NOMO-1 treated with dmso at 0.1 percent for 144 hours (cell line): ENCODE measurements at regions not wholly inside any gene's neighbourhood (a gene's known extent, or its start where the extent isn't known, plus 50 kb on each side); places are given as distances from the start of the nearest gene placed in this dataset.

Experiments
- DNase-seq: peaks from one replicate; lab custom pipeline; 2025; ENCODE audit not compliant: unreplicated experiment; lab: John Stamatoyannopoulos, UW

DNA sequence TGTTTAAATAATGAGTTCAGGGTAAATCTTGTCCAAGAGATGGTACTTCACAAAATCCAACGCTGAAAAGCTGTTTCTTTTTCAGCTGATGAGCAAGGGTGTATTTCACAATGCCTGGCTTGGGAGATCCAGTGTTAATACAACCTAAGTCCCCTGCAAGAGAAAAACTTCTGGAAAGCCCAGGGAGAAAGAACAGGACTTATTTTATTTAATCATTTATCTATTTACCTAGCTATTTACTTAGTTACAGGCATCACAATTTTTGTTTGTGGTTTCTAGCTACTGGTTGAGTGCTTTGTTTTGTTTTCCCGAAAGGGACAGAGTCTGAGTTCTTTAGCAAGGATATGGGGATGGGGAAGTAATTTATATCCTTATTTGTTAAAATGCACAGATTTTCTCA, 598.2 kb upstream of the SYT4 start:
- DNase-seq = no peak

DNA sequence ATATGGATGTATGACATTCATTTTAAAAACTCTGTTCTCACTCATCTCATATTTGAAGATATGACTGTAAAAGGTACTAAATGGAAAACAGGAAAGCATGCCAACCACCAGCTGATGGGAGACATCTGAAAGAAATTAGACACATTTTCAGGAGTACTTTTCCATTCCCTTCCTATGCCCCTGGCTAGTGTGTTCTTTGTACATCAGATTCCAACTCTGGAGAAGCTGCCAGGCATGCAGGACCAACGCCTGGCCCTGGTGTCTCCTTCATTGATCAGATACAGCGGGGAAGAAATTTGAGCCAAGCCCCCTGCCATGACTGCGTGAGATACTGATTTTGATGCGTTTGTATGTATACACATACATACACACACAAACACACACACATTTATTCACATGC, 599.0 kb upstream of the SYT4 start:
- no peak for DNase-seq

DNA sequence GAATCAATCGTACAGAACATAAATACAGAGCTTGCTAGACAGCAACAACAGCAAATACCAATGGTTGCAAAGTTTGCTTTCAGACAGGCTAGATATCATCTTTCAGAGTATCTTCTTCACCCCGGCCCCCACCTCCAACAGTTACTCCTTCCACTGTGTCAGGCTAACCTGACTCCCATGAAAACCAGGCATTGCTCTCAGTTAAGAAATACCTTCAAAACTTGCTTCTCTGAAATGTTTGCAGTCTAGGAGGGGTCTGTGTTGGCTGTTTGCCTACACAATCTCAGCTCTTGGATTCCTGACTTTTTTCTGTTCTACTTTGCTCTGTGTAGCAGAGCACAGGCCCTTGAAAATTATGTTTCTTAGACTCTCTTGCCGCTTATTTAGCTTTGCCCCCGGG, 599.5 kb upstream of the SYT4 start:
- DNase-seq = no peak

DNA sequence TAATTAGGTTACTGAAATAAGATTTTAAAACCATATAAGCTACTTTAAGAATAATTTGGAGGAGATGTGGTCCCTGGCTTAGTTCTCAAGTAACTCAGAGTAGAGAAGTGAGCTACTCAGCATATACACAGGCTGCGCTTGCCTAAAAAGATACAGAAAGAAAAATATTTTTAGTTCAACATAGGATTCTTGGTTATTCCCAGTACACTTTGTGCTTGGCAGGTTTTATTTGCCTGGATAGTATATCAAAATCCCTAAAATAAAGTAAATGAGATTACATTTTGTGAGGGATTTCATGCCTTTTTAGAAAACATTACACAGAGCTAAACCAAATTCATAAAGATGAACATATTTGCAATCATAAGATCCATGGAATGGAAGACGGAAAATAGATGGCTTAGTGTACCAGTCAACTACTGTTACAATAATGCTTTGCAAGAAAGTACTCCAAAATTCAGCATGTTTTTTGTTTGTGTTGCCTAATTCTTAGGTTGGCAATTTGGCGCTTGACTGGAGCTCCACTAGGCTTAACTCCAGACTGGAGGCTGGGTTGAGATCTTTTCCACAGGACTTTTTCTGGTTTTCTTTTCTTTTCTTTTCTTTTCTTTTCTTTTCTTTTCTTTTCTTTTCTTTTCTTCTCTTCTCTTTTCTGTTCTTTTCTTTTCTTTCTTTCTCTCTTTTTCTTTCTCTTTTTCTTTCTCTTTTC, 600.5 kb upstream of the SYT4 start:
- DNase-seq = no peak

DNA sequence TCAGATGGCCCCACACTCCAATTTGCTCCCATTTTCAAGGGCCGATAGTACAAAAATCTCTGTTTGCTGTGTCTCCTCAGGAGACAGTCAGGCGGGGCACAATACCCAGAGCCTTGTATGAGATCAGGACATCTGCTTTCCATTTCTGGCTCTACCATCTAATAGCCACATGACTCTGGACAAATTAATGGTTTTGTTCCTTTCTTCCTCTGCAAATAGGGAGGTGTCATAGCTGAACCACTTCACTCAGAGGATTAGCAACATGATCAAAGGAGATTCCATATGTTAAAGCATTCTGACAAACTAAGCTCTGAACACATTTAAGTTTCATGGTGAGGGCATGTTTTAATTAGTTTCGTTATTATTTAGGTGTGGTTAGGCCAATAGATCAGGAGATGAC, 602.1 kb upstream of the SYT4 start:
- DNase-seq = no peak

DNA sequence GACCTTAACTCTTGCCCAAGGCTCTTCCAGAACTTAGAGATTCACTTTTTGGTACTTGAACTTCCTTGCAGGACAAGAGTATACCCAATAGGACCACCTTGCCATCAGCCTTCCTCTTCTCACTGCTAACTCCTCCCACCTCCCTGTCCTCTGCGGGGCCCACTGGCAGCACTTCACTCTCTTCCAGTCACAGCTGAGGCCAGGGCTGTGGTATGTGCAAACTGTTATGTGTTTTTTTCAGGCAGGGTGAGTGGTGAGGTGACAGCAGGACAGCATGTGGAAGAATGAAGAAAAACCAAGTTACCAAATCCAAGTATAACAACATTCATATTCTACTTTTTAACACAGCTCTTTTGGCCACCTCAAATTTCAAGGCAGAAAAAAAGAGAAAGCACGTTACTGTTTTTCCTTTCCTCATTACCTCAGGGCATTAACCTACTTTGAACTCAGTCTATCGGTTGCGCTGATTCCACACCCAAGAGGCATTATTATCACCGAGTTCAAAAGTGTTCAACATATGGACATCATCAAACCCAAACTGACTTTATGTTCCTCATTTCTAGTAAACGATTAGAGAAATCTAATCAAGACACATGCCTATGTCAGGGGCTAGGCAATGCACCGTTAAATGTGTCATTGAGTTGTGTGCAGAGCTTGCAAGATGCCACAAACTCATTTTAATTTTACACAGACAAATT, 605.2 kb upstream of the SYT4 start:
- DNase-seq = no peak

DNA sequence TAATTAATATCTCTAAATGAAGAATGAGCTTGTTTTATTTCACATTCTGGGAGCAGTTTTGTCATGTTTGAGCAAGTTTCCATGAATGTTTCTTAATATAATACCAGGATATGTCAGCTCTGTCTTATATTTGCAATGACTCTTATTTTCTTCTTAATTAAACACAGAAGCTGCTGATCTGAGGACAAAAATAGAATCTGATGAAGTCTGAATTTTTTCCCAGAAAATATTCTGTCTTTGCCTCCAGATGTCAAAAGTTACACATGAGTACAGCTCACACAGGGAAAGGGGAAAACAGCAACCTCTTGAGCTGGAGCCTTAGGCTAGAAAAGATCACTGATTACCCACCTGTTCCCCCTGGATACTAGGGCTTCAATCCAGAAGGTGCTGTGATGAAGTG, 606.6 kb upstream of the SYT4 start:
- DNase-seq = no peak

DNA sequence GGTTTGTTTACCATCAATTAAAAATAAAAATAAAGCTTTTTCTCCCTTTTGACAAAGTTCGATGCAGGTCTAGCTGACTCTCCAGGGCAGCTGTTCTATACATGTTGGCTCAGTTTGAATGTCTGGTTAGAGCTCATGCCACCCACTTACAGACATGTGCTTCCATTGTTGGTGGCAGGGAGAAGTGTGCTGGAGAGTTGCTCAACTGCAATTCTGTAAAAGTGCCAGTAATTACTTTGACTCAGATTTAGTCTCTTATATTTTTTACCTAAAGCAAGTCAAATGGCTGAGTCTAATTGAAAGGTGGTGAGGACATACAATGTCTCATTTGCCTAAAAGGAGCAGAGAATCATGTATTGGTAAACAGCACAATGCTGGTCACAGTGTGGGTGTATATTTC, 609.1 kb upstream of the SYT4 start:
- DNase-seq = no peak

DNA sequence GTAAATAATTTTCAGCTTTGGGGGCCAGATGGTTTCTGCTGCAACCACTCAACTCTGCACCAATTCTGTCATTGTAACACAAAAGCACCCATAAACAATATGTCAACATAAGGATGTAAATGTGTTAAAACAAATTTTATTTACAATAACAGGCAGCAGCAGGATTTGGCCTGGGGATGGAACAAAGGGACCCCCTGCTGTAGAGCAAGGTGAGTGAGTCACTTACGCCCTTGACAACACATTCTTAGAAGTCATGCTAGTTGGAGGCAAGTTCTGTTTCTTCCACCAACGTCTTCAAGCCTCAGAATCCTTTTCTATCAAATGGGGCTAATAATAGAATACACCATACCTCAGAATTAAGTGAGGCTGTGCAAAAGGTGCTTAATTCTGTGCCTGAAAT, 610.2 kb upstream of the SYT4 start:
- no peak for DNase-seq

DNA sequence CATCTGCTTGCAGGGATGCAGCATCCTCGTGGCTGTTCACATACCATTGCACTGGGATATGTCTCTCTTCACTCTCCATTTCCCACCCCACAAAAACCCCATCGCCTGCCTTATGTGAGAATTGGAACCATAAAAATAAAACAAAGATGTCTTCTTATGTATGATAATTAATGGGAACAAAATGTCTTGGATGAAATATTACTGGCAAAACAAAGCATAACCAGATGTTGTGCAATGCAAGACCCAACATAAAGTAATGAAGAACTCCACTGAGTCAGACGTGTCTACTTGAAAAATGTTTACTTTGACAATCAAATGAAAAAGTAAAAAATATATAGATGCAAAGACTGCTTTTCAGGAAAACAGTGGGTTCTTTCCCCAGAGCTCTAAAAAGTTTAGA, 611.3 kb upstream of the SYT4 start:
- DNase-seq = no peak

DNA sequence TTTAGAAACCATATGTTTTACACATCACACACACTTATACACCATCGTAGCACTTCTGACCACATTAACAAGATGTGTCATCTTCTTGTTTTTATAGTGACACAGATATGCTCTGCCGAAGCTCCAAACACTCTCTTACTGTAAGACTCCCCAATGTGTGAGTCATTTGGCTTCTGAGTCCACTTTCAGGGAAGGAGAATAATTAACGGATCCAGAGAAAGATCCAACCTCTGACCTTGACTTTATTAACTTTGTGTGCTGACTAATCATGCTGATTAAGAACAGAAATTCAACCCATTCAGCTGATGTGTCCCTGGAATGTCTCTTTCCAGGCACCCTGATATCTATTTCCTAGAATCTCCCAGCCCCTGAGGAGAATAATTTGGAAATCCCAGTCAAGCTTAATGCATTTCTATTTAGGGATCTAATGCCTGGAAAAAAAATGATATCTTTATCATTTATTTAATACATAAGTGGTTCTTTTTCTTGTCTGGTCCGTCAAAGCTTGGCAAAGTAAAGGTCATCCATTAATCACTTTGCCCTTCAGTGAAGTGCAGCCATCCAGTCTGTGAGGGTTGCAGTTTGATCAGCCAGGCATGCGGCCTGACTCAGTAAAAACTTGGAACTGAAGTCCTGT, 615.8 kb upstream of the SYT4 start:
- no peak for DNase-seq

DNA sequence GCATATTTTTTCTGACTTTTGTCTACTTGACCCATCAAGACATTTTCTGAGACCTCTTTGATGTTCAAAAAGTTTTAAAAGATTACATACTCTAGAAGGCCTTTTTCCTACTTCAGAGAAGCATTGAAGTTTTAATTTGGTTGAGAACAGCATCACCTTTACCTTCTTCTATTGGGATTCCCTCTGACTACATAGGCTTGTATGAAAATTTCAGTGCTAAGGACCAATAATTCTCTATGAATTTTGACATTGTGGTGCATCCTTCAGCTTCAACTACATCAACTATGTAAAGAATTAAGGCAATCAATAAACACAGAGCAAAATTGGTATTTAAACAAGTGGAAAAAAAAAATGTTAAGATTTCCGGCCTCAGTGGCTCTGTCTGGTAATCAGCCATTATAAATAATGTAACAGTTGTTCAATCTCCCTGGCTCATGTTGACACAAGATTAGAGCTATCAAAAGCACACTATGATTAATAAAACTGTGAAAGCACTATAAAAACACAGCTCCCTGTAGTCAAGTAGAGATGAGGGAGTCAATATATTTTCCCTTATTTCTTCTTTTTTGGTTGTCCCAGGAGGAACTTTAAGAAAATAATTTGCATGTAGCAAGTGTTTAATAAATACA, 627.0 kb upstream of the SYT4 start:
- DNase-seq = no peak

DNA sequence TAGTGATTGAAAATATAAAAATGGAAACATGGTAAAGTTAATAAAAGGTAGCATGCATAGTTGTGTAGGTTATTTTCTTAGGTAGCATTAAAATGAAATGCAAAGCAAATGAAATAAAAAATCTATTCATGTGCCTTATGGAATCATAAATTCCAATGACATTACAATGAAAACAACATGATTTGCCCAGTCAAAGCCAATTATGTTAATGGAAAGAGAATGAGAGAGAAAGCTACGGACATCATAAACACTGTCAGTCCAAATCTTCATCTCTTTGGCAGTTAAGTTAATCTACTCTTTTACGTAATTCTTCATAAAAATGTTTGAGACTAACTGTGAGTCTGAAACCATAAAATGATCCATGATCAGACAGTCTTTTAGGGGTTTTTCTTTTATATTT, 636.7 kb upstream of the SYT4 start:
- DNase-seq = no peak

DNA sequence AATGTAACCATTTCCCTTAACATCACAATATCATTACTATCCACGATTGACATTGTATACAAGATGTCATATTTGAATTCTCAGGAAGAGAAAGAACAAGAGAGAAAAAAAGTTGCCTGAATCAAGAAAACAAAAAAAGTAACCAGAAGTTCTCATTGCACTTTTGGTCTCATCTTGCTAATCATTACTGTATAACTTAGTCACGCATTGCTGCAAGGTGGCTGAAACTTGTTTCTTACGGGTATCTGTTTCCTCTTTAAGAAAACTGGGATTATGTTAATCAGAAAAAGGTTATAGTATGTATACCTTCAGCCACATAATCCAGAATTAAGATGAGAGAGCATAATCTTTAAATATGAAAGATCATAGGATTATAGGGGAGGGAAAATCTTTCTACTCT, 639.7 kb upstream of the SYT4 start:
- no peak for DNase-seq

DNA sequence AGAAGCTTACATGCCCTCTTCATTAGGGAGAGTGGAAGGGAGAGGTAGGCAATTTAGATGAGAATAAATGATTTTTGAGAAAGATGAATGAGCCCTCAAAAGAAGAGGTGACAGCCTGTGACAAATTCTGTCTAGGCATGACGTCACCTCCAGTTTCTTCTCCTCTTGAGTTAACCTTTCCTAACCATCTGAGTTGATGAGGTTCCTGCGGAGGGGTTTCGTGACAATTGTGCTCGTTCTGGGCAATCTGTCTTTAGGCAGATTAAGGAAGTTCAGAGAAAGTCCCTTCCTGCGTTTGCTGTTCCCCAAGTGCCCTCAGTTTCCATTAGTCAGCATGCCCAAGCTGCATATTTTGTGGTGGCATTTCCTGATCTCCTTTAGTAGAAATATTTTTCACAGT, 640.2 kb upstream of the SYT4 start:
- DNase-seq = no peak

DNA sequence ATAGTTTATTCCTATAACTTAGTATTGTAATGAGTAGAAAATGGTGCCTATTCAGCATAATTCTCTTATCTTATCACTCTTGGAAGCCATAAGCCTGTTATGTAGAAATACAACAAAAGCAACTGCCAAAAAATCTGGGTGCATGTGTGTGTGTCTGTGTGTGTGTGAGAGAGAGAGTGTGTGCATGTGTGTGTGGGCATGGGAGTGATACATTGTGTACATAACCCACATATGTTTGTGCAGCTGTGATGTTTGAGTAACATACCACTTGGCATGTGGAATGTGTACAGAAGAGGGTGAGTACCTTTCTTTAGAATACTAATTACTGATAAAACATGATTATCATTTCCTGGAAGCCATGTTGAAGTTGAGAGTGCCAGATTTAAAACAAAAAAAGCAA, 642.3 kb upstream of the SYT4 start:
- no peak for DNase-seq

DNA sequence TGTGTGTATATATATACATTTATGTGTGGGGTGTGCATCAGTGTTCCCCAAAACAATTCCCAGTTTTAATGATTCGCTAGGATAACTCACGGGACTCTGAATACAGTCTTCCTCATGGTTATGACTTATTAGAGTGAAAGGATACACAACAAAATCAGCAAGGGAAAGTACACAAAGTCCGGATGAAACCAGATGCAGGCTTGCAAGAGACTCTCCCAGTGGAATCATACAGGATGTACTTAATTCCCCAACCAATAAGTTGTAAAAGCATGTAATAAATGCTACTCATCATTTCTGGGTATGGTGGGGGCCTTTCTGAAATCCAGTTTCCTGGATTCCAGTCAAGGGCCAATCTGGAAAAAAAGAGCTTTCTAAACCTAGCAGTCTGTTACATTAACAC, 654.1 kb upstream of the SYT4 start:
- no peak for DNase-seq

DNA sequence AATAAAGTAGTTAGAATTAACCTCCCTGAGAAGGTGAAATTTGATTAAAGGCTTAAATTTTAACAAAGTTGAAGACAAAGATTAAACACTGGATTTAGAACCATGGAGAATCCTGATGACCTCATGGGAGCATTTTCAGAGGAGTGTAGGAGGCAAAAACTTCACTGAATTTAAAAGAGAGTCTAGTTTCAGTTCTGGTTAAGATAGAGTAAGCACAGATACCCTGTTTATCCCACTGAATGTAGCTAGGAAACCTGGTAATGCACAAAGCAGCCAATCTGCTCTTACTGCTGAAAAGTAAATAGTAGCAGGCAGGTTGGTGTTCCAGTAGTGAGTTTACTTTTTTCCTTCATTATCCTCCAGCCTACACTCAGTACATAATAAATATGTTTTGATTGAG, 654.9 kb upstream of the SYT4 start:
- no peak for DNase-seq

DNA sequence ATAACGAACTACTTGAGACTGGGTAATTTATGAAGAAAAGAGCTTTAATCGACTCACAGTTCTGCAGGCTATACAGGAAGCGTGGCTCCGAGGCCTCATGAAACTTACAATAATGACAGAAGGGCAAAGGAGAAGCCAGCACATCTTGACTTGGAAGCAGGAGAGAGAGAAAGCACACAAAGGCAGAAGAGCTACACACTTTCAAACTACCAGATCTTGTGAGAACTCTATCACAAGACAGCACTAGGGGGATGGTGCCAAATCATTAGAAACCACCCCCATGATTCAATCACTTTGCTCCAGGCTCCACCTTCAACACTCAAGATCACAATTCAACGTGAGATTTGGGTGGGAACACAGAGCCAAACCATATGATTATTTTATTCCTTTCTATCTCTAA, 655.9 kb upstream of the SYT4 start:
- no peak for DNase-seq

DNA sequence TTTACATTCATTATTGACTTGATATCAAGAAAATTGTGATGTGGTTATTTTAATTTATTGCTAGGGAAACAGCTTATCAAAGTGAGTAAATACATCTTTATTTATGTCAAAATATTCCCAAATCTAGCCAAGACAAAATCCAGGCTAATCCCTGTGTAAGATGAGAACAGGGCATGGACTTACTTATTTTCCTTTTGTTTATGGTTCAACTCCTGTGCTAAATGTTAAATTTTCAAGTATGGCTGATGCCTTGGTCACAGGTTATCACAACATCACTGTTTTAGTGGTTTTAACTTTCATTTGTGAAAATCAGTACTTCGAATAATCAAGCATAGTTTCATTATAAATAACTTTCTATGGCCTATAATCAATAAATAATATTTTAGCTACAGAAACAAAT, 657.0 kb upstream of the SYT4 start:
- no peak for DNase-seq

DNA sequence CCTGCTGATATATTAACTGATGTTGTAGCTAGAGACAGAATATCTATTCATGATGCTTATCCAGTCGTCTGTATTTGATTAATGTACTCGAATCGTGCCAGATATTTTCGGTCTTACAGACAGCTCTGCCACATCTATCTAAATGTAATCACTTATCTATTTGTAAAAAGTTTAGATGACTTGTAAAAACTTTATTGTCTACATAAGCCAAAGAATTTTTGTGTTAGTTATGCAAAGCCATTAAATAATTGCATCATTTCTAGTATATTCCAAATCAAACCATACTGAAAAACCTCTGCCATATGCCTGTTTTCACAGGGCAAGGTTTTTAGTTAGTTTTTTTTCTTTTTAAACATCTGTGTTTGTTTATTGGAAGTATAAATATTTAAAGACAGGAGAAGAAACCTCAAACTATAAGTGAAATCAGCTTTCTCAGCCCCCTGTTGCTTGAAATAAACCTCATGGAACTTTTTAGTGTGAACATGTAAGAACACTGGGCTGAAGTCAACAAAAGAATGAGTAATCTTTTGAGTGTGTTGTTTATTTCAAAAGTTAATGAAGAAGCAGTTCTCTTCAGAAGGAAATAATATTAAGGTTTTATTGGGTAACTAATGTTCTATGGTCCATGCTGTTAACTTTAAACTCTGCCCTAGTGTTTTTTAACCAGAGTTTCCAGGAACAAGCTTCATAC, 657.6 kb upstream of the SYT4 start:
- DNase-seq = no peak

DNA sequence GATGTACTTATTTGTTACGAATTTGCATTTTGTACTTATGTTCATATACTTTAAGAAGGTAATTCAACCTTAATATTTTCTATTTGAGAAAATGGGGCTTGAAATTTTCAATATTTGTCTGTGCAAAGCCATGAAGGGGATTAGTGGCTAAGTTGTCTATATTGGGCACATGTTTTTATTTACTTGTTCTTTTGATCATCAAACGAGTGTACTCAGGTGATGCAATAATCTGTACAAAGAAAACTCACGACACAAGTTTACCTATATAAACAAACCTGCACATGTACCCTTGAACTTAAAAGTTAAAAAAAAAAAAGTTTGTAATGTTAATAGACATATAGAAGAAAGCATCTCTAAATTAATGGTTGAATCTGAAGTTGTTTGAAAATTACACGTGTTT, 658.9 kb upstream of the SYT4 start:
- no peak for DNase-seq
